IMR-90 (cell line): ENCODE measurements at regions not wholly inside any gene's neighbourhood (a gene's known extent, or its start where the extent isn't known, plus 50 kb on each side); places are given as distances from the start of the nearest gene placed in this dataset.
A peak's percentile ranks its signal among the peaks of the same experiment; 100 is the strongest.

Experiments
- ATAC-seq: fragments of 200-7000 bp; cut with Tn5 transposase; 2 replicates; pipeline ENCODE4 v1.9.1; 2020; ENCODE audit warnings: low read depth, mild to moderate bottlenecking, moderate library complexity
- BruUV-seq: library from RNA; stranded (reverse); fragments of 400-500 nt; replicated peaks from 2 replicates; lab custom pipeline; 2021; lab: Mats Ljungman, UMichigan
- CTCF ChIA-PET: fragments of 300-600 bp; formaldehyde crosslinking; extraction: SDS; loops from one replicate; lab custom pipeline; 2021; ENCODE audit warnings: antibody characterized with exemption; lab: Yijun Ruan, JAX
- POLR2A ChIA-PET: fragments of 300-600 bp; sonication (Branson Sonifier 250); formaldehyde crosslinking; loops from one replicate; lab custom pipeline; 2022; ENCODE audit warnings: antibody characterized with exemption; ENCODE audit not compliant: unreplicated experiment; lab: Charles Lee
- DNase-seq: peaks from one replicate; pipeline ENCODE4 v3.0.0; 2013
- H2AFZ ChIP-seq: replicated peaks from 2 replicates; pipeline ENCODE3; 2013; ENCODE audit warnings: low read length, mild to moderate bottlenecking; ENCODE audit not compliant: poor library complexity
- H2AK5ac ChIP-seq: 2 replicates; pipeline ENCODE4 v1.6.1; 2013; ENCODE audit warnings: low read depth, low read length, inconsistent platforms
- H2AK9ac ChIP-seq: replicated peaks from 2 replicates; pipeline ENCODE3; 2013; ENCODE audit warnings: mild to moderate bottlenecking, low read depth, low read length, moderate library complexity; ENCODE audit not compliant: poor library complexity
- H2BK120ac ChIP-seq: 2 replicates; pipeline ENCODE4 v1.6.1; 2013; ENCODE audit warnings: low read depth, low read length, inconsistent platforms
- H2BK15ac ChIP-seq: 3 replicates; pipeline ENCODE4 v1.6.1; 2013; ENCODE audit warnings: low read depth, low read length, inconsistent platforms
- H2BK20ac ChIP-seq: 2 replicates; pipeline ENCODE4 v1.6.1; 2013; ENCODE audit warnings: low read depth, mild to moderate bottlenecking, inconsistent platforms, low read length, moderate library complexity
- H2BK5ac ChIP-seq: 2 replicates; pipeline ENCODE4 v1.6.1; 2013; ENCODE audit warnings: mild to moderate bottlenecking, low read depth, low read length, inconsistent platforms; ENCODE audit not compliant: poor library complexity, severe bottlenecking
- H3K14ac ChIP-seq: replicated peaks from 2 replicates; pipeline ENCODE4 v1.6.1; 2013; ENCODE audit warnings: low read depth, low read length, inconsistent platforms
- H3K18ac ChIP-seq: 2 replicates; pipeline ENCODE4 v1.6.1; 2013; ENCODE audit warnings: low read depth, low read length, control low read depth
- H3K23ac ChIP-seq: 2 replicates; pipeline ENCODE4 v1.6.1; 2013; ENCODE audit warnings: low read depth, low read length, inconsistent platforms
- H3K27ac ChIP-seq: 2 replicates; pipeline ENCODE4 v1.5.1; 2013; ENCODE audit warnings: mild to moderate bottlenecking, control low read depth, low read length; ENCODE audit not compliant: insufficient read depth
- H3K27me3 ChIP-seq: 2 replicates; pipeline ENCODE4 v1.6.1; 2013; ENCODE audit warnings: low read length; ENCODE audit not compliant: control insufficient read depth, insufficient read depth
- H3K36me3 ChIP-seq: 2 replicates; pipeline ENCODE4 v1.6.1; 2013; ENCODE audit warnings: low read length, mixed read lengths; ENCODE audit not compliant: control insufficient read depth, insufficient read depth
- H3K4ac ChIP-seq: 2 replicates; pipeline ENCODE4 v1.6.1; 2013; ENCODE audit warnings: low read depth, low read length, inconsistent platforms
- H3K4me1 ChIP-seq: 2 replicates; pipeline ENCODE4 v1.6.1; 2013; ENCODE audit warnings: low read length, mixed read lengths; ENCODE audit not compliant: control insufficient read depth, insufficient read depth
- H3K4me2 ChIP-seq: 2 replicates; pipeline ENCODE4 v1.6.1; 2013; ENCODE audit warnings: low read depth, mild to moderate bottlenecking, control low read depth, low read length, moderate library complexity
- H3K4me3 ChIP-seq: 2 replicates; pipeline ENCODE4 v1.5.1; 2013; ENCODE audit warnings: low read depth, mild to moderate bottlenecking, control low read depth, low read length, moderate library complexity; ENCODE audit not compliant: insufficient read depth
- H3K56ac ChIP-seq: 2 replicates; pipeline ENCODE4 v1.6.1; 2013; ENCODE audit warnings: low read length, inconsistent platforms; ENCODE audit not compliant: insufficient read depth; ENCODE audit errors: extremely low read depth
- H3K79me1 ChIP-seq, 2 experiments: 2 replicates each; pipeline ENCODE4 v1.6.1; 2013; ENCODE audit warnings: low read length in 2 of 2, inconsistent platforms in 1 of 2, low read depth in 1 of 2
- H3K9ac ChIP-seq: 2 replicates; pipeline ENCODE4 v1.6.1; 2013; ENCODE audit warnings: low read depth, low read length, control low read depth
- H3K9me1 ChIP-seq: 2 replicates; pipeline ENCODE4 v1.6.1; 2013; ENCODE audit warnings: low read length, inconsistent platforms; ENCODE audit not compliant: insufficient read depth
- H3K9me3 ChIP-seq: 2 replicates; pipeline ENCODE4 v1.6.1; 2013; ENCODE audit warnings: low read length; ENCODE audit not compliant: control insufficient read depth, insufficient read depth
- H4K20me1 ChIP-seq: 2 replicates; pipeline ENCODE4 v1.6.1; 2013; ENCODE audit warnings: low read length, inconsistent platforms; ENCODE audit not compliant: insufficient read depth
- H4K5ac ChIP-seq: 2 replicates; pipeline ENCODE4 v1.6.1; 2013; ENCODE audit warnings: mild to moderate bottlenecking, low read depth, low read length, control low read depth
- H4K8ac ChIP-seq, 2 experiments: 2 replicates each; pipeline ENCODE4 v1.6.1; 2013; ENCODE audit warnings: low read depth in 2 of 2, low read length in 2 of 2, control low read depth in 1 of 2, inconsistent platforms in 1 of 2
- H4K91ac ChIP-seq: 2 replicates; pipeline ENCODE4 v1.6.1; 2013; ENCODE audit warnings: low read depth, low read length, inconsistent platforms; ENCODE audit not compliant: insufficient read depth
- BHLHE40 ChIP-seq: fragments of 150-350 bp; IDR thresholded peaks from 2 replicates; pipeline ENCODE4 v1.6.1; 2016; ENCODE audit warnings: mild to moderate bottlenecking, low read depth, low read length
- CEBPB ChIP-seq: IDR thresholded peaks from 2 replicates; pipeline ENCODE4 v1.6.1; 2012; ENCODE audit warnings: low read depth, low read length, improper control_type of control experiment
- CTCF ChIP-seq: conservative IDR thresholded peaks from 2 replicates; pipeline ENCODE4 v1.5.1; 2012; ENCODE audit warnings: mild to moderate bottlenecking, low read depth, low read length, improper control_type of control experiment
- FOS ChIP-seq: fragments of 150-350 bp; IDR thresholded peaks from 2 replicates; pipeline ENCODE4 v1.6.1; 2016; ENCODE audit warnings: low read depth, low read length
- MAFK ChIP-seq: IDR thresholded peaks from 2 replicates; pipeline ENCODE4 v1.6.1; 2012; ENCODE audit warnings: low read depth, low read length, improper control_type of control experiment
- MXI1 ChIP-seq: IDR thresholded peaks from 2 replicates; pipeline ENCODE4 v1.6.1; 2012; ENCODE audit warnings: low read depth, mild to moderate bottlenecking, low read length, moderate library complexity, borderline replicate concordance
- NFE2L2 ChIP-seq: fragments of 150-350 bp; IDR thresholded peaks from 2 replicates; pipeline ENCODE4 v1.6.1; 2016; ENCODE audit warnings: low read depth, mild to moderate bottlenecking, low read length
- SMC3 ChIP-seq: fragments of 150-350 bp; IDR thresholded peaks from 2 replicates; pipeline ENCODE4 v1.6.1; 2016; ENCODE audit warnings: low read depth, mild to moderate bottlenecking, antibody characterized with exemption, low read length, moderate library complexity
- USF2 ChIP-seq: fragments of 150-350 bp; IDR thresholded peaks from 2 replicates; pipeline ENCODE4 v1.6.1; 2017; ENCODE audit warnings: mild to moderate bottlenecking, antibody characterized with exemption, low read length, low read depth
- WGBS, 2 experiments: methylation state at CpG; one replicate each; pipeline versions ENCODE4 v1.1.5 to v1.1.7; 2013; ENCODE audit warnings: missing lambda C conversion rate in 2 of 2; ENCODE audit not compliant: insufficient read length in 1 of 2; ENCODE audit errors: extremely low coverage in 2 of 2; 5-methylcytosine and 5-hydroxymethylcytosine counted together
- dilution Hi-C: fragments of 300-500 bp; cut with HindIII; formaldehyde crosslinking; loops from one replicate; pipeline ENCODE4 v1.14.3; 2018; ENCODE audit warnings: low sequenced_read_pairs; ENCODE audit not compliant: unreplicated experiment
- in situ Hi-C: fragments of 300-500 bp; cut with MboI; formaldehyde crosslinking; loops from 3 replicates; pipeline ENCODE4 v1.14.3; 2019; ENCODE audit warnings: low sequenced_read_pairs, inconsistent platforms, mixed read lengths
- intact Hi-C: fragments of 100-400 bp; cut with micrococcal nuclease; formaldehyde crosslinking; loops from 2 replicates; pipeline ENCODE4 v1.10.0; 2022

- BruUV-seq = no TSS peak
- CTCF ChIA-PET = no interaction called here
- H2BK15ac ChIP-seq = no peak overlapping the region
- no peak overlapping the region for H2BK5ac ChIP-seq
- H3K23ac ChIP-seq = no peak overlapping the region
- TF ChIP-seq FOS (no peak), CTCF (no peak), SMC3 (no peak), CEBPB (peak; percentile 35; the same call in 1 of the 2 replicates), MAFK (no peak), USF2 (no peak), BHLHE40 (no peak), NFE2L2 (no peak), MXI1 (no peak)
- H2AFZ ChIP-seq = no peak overlapping the region
- H3K56ac ChIP-seq = no peak overlapping the region
- WGBS, 2 experiments = no CpG with 5 or more reads among the region's 3 CpGs
- H2BK20ac ChIP-seq = no peak overlapping the region
- H3K4me1 ChIP-seq = no peaks in the 10 kb centered on the region
- H3K27me3 ChIP-seq = 0 out of 2 replicates have a peak, but pooled peaks cover 1% of the 10 kb centered on the region
- no peak overlapping the region for H3K18ac ChIP-seq
- no peaks in the 10 kb centered on the region for H4K20me1 ChIP-seq
- POLR2A ChIA-PET = no interaction called here
- H3K4me3 ChIP-seq = no peak overlapping the region
- in situ Hi-C loops (no loop called here), dilution Hi-C loops (no loop called here), intact Hi-C loops (no loop called here)
- H3K9ac ChIP-seq = no peak overlapping the region
- ATAC-seq = no peak
- no peak overlapping the region for H4K8ac ChIP-seq
- H3K9me1 ChIP-seq = no peaks in the 10 kb centered on the region
- no peak overlapping the region for H3K4ac ChIP-seq
- no peak overlapping the region for H4K91ac ChIP-seq
- H3K27ac ChIP-seq = no peak overlapping the region
- no peaks in the 10 kb centered on the region for H3K36me3 ChIP-seq
- no peaks in the 10 kb centered on the region for H3K79me1 ChIP-seq
- no peak overlapping the region for H4K5ac ChIP-seq
- DNase-seq = peak; percentile 8
- H3K9me3 ChIP-seq = no peaks in the 10 kb centered on the region
- H3K4me2 ChIP-seq = peak overlapping the region; percentile 55
- H2AK9ac ChIP-seq = no peak overlapping the region
- H2AK5ac ChIP-seq = no peak overlapping the region
- no peak overlapping the region for H2BK120ac ChIP-seq
- no peak overlapping the region for H3K14ac ChIP-seq
Measured at GRCh38 chr1:220330265-220330664, 58.0 kb upstream of the RAB3GAP2 start.
